KMS-11 (cell line): ENCODE measurements at regions not wholly inside any gene's neighbourhood (a gene's known extent, or its start where the extent isn't known, plus 50 kb on each side); places are given as distances from the start of the nearest gene placed in this dataset.

ENCODE experiments used
- H2AFZ ChIP-seq: fragments of 200-600 bp; sonication (generic); 2 replicates; pipeline ENCODE4 v1.6.1; 2016; ENCODE audit warnings: antibody characterized with exemption, mixed run types, low read depth
- H3K27ac ChIP-seq: fragments of 200-600 bp; sonication (generic); 2 replicates; pipeline ENCODE4 v1.6.1; 2016; ENCODE audit warnings: mild to moderate bottlenecking, mixed run types
- H3K27me3 ChIP-seq: fragments of 200-600 bp; sonication (generic); 2 replicates; pipeline ENCODE4 v1.6.1; 2017; ENCODE audit warnings: mild to moderate bottlenecking, low read depth, mixed run types, moderate library complexity; ENCODE audit not compliant: insufficient read depth
- H3K36me3 ChIP-seq: fragments of 200-600 bp; sonication (generic); 2 replicates; pipeline ENCODE4 v1.6.1; 2017; ENCODE audit warnings: mild to moderate bottlenecking, mixed run types; ENCODE audit not compliant: insufficient read depth
- H3K4me1 ChIP-seq: fragments of 200-600 bp; sonication (generic); 2 replicates; pipeline ENCODE4 v1.6.1; 2016; ENCODE audit warnings: mild to moderate bottlenecking, low read depth, mixed run types; ENCODE audit not compliant: poor library complexity, severe bottlenecking
- H3K4me2 ChIP-seq: fragments of 200-600 bp; sonication (generic); 2 replicates; pipeline ENCODE4 v1.7.0; 2016; ENCODE audit warnings: mild to moderate bottlenecking, mixed run types
- H3K4me3 ChIP-seq: fragments of 200-600 bp; sonication (generic); IDR thresholded peaks from 2 replicates; pipeline ENCODE4 v1.6.1; 2017; ENCODE audit warnings: low read depth, low read length, mixed read lengths; ENCODE audit not compliant: insufficient read depth
- H3K79me2 ChIP-seq: fragments of 200-600 bp; sonication (generic); 2 replicates; pipeline ENCODE4 v1.6.1; 2016; ENCODE audit warnings: low read depth, mixed run types; ENCODE audit not compliant: insufficient read depth
- H3K9ac ChIP-seq: fragments of 200-600 bp; sonication (generic); 2 replicates; pipeline ENCODE4 v1.6.1; 2016; ENCODE audit warnings: mild to moderate bottlenecking, mixed run types
- H4K20me1 ChIP-seq: fragments of 200-600 bp; sonication (generic); 2 replicates; pipeline ENCODE4 v1.6.1; 2016; ENCODE audit warnings: mild to moderate bottlenecking, mixed run types; ENCODE audit not compliant: insufficient read depth
- CTCF ChIP-seq: fragments of 200-600 bp; sonication (generic); conservative IDR thresholded peaks from 2 replicates; pipeline ENCODE4 v1.6.1; 2017; ENCODE audit warnings: low read depth, mild to moderate bottlenecking, antibody characterized with exemption, low read length, moderate library complexity, mixed read lengths

GRCh38 chr5:68793993-68794392 is 299.8 kb upstream of the SLC30A5 start:
- H3K36me3 ChIP-seq: no peaks in the 10 kb centered on the region
- H3K79me2 ChIP-seq: no peaks in the 10 kb centered on the region
- no peak for TF ChIP-seq CTCF
- H3K4me3 ChIP-seq: no peak overlapping the region
- H2AFZ ChIP-seq: no peak overlapping the region
- H3K9ac ChIP-seq: no peak overlapping the region
- H3K4me2 ChIP-seq: no peak overlapping the region
- no peaks in the 10 kb centered on the region for H3K4me1 ChIP-seq
- no peaks in the 10 kb centered on the region for H4K20me1 ChIP-seq
- no peaks in the 10 kb centered on the region for H3K27me3 ChIP-seq
- H3K27ac ChIP-seq: no peak overlapping the region

- no peak for TF ChIP-seq CTCF
Measured at GRCh38 chr5:68795190-68795589, 298.6 kb upstream of the SLC30A5 start.

DNA sequence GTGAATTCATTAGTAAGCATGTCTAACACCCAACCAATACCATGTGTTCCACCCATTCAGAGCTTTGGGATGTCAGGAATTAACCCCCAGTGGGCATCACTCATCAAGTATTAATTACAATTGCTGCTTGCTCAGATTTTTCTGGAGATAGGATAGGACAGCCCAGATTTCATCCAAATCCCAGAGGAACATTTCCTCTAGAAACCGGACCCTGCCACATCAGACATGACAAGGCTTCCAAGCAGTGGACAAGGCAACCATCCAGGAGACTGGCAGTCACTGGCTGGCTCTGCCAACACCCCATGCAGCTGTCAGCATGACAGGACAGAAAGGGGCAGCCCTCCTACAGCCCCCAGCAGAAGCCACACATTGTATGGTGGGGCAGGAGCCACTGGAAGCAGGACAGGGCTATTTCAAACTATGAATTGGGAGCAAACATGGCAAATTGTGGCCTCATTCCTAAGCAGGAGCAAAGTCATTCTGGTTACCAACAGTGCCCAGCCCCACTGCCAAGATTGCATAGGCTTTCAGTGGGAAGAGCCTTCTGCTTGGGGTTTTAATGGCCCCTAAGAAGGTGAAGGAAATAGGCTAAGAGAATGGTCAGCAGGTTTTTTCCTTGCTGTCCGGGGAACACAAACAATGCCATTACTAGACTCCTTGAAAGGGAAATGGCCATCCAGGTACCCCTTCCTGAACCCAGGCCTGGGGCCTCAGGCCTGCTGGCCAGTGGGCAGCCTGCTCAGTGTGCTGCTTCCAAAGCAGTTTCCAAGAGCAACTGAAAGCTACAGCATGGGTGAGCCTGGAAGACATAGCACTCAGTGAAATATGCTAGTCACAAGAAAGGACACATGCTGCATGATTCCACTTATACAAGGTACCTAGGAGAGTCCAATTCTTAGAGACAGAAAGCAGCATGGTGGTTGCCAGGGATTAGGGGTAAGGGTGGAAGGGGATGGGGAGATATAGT is 294.7 kb upstream of the SLC30A5 start:
- Histone ChIP-seq H4K20me1 (no peaks in the 10 kb centered on the region), H3K4me2 (no peak overlapping the region), H3K4me3 (no peak overlapping the region), H3K36me3 (no peaks in the 10 kb centered on the region), H2AFZ (no peak overlapping the region), H3K4me1 (no peaks in the 10 kb centered on the region), H3K27me3 (no peaks in the 10 kb centered on the region), H3K9ac (no peak overlapping the region), H3K79me2 (no peaks in the 10 kb centered on the region), H3K27ac (no peak overlapping the region)
- no peak for TF ChIP-seq CTCF

More at GRCh38 chr5:68795190-68795589, 298.6 kb upstream of the SLC30A5 start:
- no peak overlapping the region for H3K4me2 ChIP-seq
- H3K36me3 ChIP-seq: no peaks in the 10 kb centered on the region
- H3K4me3 ChIP-seq: no peak overlapping the region
- no peaks in the 10 kb centered on the region for H3K4me1 ChIP-seq
- H3K27me3 ChIP-seq: no peaks in the 10 kb centered on the region
- H4K20me1 ChIP-seq: no peaks in the 10 kb centered on the region
- H3K27ac ChIP-seq: no peak overlapping the region
- H3K9ac ChIP-seq: no peak overlapping the region
- no peak overlapping the region for H2AFZ ChIP-seq
- H3K79me2 ChIP-seq: no peaks in the 10 kb centered on the region

- no peak for TF ChIP-seq CTCF
- H2AFZ ChIP-seq: no peak overlapping the region
Measured at GRCh38 chr5:68802430-68802829, 291.4 kb upstream of the SLC30A5 start.

More at GRCh38 chr5:68802430-68802829, 291.4 kb upstream of the SLC30A5 start:
- Histone ChIP-seq H3K4me1 (no peaks in the 10 kb centered on the region), H3K9ac (no peak overlapping the region), H3K27ac (no peak overlapping the region), H3K27me3 (no peaks in the 10 kb centered on the region), H3K36me3 (no peaks in the 10 kb centered on the region), H3K79me2 (no peaks in the 10 kb centered on the region), H4K20me1 (no peaks in the 10 kb centered on the region), H3K4me3 (no peak overlapping the region), H3K4me2 (no peak overlapping the region)
